VCaP (cell line): ENCODE measurements at regions not wholly inside any gene's neighbourhood (a gene's known extent, or its start where the extent isn't known, plus 50 kb on each side); places are given as distances from the start of the nearest gene placed in this dataset.

Experiments
- H3K27ac ChIP-seq: fragments of 450-650 bp; 2 replicates; pipeline ENCODE4 v1.5.1; 2017
- CTCF ChIP-seq: fragments of 450-650 bp; conservative IDR thresholded peaks from 2 replicates; pipeline ENCODE4 v1.5.1; 2017; ENCODE audit warnings: mild to moderate bottlenecking, moderate library complexity

DNA sequence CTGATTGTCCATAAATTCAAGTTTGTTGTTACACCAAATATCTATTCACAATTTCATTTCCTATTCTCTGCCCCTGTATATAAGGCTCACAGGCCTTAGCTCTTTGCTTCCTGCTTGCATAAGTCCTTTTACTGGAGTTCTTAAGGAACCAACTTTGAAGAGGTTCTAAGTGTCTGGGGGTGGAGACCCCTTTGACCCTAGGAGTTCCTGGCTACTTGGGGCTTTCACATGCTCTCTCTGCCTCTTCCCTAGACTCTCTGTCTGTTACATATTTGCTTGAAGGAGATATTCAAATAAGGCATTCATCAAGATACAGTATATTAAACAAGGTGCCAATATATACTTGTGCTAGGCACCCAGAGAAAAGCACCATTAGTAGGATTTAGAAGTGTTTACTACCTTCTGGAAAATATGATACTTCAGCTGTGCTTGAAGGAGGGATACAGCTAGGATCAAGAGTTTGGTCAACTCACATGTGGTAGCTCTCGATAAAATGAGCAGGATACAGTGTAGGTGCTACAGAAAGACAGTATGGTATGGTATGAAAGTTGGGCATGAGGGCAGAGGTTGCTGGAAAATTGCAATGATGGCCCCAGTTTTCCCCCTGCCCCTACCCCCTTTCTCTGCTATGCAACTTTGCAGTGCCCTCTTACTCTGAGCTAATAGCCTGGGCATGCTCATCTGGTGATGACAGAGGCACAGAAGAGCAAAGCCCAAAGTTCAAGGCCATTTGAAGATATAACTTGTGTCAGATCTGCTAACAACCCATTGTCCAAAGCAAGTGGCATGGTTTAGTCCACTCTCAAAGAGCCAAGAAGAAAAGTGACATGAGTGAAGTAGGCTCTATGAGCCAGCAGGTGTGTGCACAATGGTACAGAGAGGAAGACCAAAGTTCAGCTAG lies 107.6 kb upstream of the CPEB2 start:
- H3K27ac ChIP-seq = no peak overlapping the region
- TF ChIP-seq CTCF = no peak

DNA sequence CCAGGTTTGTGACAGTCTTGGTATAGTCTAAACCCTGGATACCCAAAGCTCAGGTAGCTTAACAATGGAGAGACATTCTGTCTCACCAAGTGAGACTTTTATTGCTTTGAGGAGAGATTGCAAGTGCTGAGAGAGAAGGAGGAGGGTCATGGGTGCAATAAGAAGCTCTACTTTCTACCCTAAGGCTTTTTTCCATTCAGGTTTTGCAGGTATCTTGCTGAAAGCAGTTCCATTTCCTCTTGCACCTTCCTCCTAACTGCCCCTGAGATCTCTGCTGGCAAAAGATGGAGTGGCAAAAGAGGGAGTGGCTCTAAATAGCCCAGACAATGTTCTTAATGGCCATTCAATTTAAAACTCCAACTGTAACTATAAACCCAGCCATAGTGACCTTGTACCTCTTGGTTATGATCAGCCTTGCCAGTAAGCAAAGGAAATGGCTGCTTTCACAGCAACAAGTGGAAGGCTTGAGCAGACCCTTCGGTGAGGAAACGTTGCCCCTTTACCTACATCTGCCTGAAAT lies 105.6 kb upstream of the CPEB2 start:
- TF ChIP-seq CTCF = no peak
- no peak overlapping the region for H3K27ac ChIP-seq

DNA sequence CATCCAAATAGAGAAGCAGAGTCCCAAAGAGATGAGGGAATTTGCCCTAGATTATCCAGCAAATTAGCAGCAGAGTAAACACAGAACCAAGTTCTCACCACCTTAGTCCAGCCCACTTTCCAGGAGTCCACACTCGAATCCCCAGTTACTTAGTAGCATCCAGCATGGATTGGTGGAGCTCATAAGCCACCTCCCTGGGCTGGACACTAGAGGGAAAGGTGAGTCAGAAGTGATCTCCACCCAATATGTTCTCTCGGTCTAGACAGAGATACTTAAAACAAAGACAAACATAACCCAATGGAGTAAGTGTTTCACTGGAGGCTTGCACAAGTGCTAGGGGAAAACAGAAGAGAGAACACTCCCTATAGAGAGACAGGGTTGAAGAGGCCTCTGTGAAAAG lies 105.1 kb upstream of the CPEB2 start:
- no peak overlapping the region for H3K27ac ChIP-seq
- no peak for TF ChIP-seq CTCF

DNA sequence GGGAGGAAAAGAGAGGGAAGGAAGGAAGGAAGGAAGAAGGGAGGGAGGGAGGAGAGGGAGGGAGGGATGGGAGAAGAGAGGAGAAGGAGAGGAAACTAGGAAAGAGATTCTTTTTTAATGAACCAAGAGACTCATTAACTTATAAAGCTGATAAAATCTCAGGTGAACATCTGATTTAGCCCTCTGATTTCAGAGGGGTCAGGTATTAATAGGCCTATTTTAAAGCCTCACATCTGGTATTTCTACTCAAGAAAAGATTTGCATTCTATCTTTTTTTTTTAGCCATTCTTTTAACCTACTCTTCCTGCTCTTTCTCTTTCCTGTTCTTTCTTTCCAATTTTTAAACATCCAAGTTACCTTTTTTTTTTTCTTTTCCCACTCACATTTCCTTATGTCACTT lies 103.3 kb upstream of the CPEB2 start:
- H3K27ac ChIP-seq = no peak overlapping the region
- TF ChIP-seq CTCF = no peak

GRCh38 chr4:14902342-14902741 lies 99.9 kb upstream of the CPEB2 start:
- TF ChIP-seq CTCF = no peak
- no peak overlapping the region for H3K27ac ChIP-seq

DNA sequence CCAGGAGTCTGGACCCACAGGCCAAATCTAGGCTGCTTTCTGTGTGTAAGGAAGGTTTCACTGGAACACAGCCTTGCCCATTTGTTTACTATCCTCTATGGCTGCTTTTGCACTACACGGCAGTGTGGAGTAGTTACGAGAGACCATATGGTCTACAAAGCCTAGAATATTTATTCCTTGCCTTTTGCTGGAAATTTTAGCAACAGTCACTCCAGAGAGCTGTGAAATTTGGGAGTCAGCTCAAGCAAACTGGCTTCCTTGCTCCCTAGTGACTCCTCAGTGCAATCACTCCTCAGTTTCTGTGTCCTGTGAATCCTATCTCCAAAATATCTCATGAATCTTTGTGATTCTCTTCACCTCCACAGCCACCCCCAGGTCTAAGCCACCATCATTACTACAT lies 99.0 kb upstream of the CPEB2 start:
- no peak overlapping the region for H3K27ac ChIP-seq
- no peak for TF ChIP-seq CTCF

DNA sequence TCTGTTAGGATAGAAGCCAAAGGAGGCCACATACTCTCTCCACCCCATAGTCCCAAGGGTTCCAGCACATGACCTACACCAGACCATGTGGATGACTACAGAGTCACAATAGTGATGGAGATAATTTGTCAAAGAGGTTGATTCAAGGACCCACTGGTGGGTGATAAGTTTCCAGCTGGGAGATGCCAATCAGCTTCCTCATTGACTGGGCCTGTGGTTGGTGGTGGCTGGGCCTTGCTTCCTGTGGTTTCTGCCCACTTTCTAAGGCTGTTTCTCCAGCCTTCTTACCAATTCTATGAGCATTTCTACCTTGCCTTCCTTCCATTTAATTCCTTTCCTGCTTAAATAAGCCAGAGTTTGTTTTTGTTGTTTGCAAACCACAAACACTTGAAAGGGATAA lies 95.5 kb upstream of the CPEB2 start:
- TF ChIP-seq CTCF = no peak
- H3K27ac ChIP-seq = no peak overlapping the region
